HCT116 (cell line): ENCODE measurements at regions not wholly inside any gene's neighbourhood (a gene's known extent, or its start where the extent isn't known, plus 50 kb on each side); places are given as distances from the start of the nearest gene placed in this dataset.

Source experiments
- ATAC-seq: fragments of 200-7000 bp; cut with Tn5 transposase; 2 replicates; pipeline ENCODE4 v1.9.1; 2020; ENCODE audit warnings: mild to moderate bottlenecking, moderate library complexity
- BruUV-seq: library from RNA; stranded (reverse); fragments of 400-500 nt; replicated peaks from 2 replicates; lab custom pipeline; 2021; lab: Mats Ljungman, UMichigan
- CTCF ChIA-PET: fragments of 300-600 bp; sonication (Branson Sonifier 250); formaldehyde crosslinking; loops from one replicate; lab custom pipeline; 2021; ENCODE audit warnings: antibody characterized with exemption; lab: Charles Lee
- POLR2A ChIA-PET: fragments of 300-600, 350-600 bp; sonication (Branson Sonifier 250); formaldehyde crosslinking; loops from one replicate; lab custom pipeline; 2021; ENCODE audit warnings: antibody characterized with exemption; lab: Charles Lee
- RAD21 ChIA-PET, 2 experiments: fragments of 300-600 bp; sonication (Branson Sonifier 250); formaldehyde crosslinking; loops; one replicate each; lab custom pipeline; 2023; ENCODE audit warnings: low total read pairs in 2 of 2; ENCODE audit not compliant: uncharacterized antibody in 2 of 2, unreplicated experiment in 2 of 2, low non-redundant PET in 1 of 2; lab: Charles Lee
- DNase-seq: peaks from one replicate; pipeline ENCODE4 v3.0.0-alpha.2; 2010; ENCODE audit warnings: low read depth, low spot score
- H2AFZ ChIP-seq: fragments of 200-600 bp; shearing (Covaris generic), sonication (generic); 2 replicates; pipeline ENCODE4 v1.6.1; 2017; ENCODE audit warnings: low read depth, mixed run types, mixed read lengths, antibody characterized with exemption, low read length; ENCODE audit not compliant: poor library complexity, severe bottlenecking
- H3K27ac ChIP-seq: 2 replicates; pipeline ENCODE4 v1.5.1; 2012; ENCODE audit warnings: low read depth, low read length
- H3K27me3 ChIP-seq: fragments of 200-600 bp; sonication (generic); 2 replicates; pipeline ENCODE4 v1.6.1; 2016; ENCODE audit warnings: mixed run types, low read length, mixed read lengths; ENCODE audit not compliant: insufficient read depth
- H3K36me3 ChIP-seq, 2 experiments: fragments of 200-500 bp in 1 of 2; fragments of 200-600 bp in 1 of 2; sonication (Bioruptor generic) in 1 of 2; sonication (generic) in 1 of 2; 2 replicates each; pipeline versions ENCODE4 v1.5.1 to v1.6.1; 2014 to 2016; ENCODE audit warnings: low read length in 2 of 2, inconsistent platforms in 1 of 2, mixed read lengths in 1 of 2, mixed run types in 1 of 2; ENCODE audit not compliant: insufficient read depth in 2 of 2, control insufficient read depth in 1 of 2
- H3K4me1 ChIP-seq, 2 experiments: fragments of 200-600 bp in 1 of 2; sonication (generic) in 1 of 2; 2 replicates each; pipeline versions ENCODE4 v1.5.1 to v1.6.1; 2012 to 2017; ENCODE audit warnings: low read length in 2 of 2, inconsistent platforms in 1 of 2, mild to moderate bottlenecking in 1 of 2, mixed read lengths in 1 of 2, mixed run types in 1 of 2, moderate library complexity in 1 of 2; ENCODE audit not compliant: insufficient read depth in 2 of 2, control insufficient read depth in 1 of 2
- H3K4me2 ChIP-seq: fragments of 200-600 bp; sonication (generic); 2 replicates; pipeline ENCODE4 v1.6.1; 2017; ENCODE audit warnings: mixed run types, low read length, mixed read lengths
- H3K4me3 ChIP-seq, 2 experiments: fragments of 200-600 bp in 1 of 2; sonication (generic) in 1 of 2; replicated peaks in 1 of 2; 2 replicates each; pipeline ENCODE4 v1.5.1; 2011 to 2016; ENCODE audit warnings: low read length in 2 of 2, control low read depth in 1 of 2, low read depth in 1 of 2, mild to moderate bottlenecking in 1 of 2, mixed read lengths in 1 of 2, mixed run types in 1 of 2
- H3K79me2 ChIP-seq: fragments of 200-600 bp; sonication (generic); 2 replicates; pipeline ENCODE4 v1.6.1; 2017; ENCODE audit warnings: mild to moderate bottlenecking, mixed run types, low read length, moderate library complexity, mixed read lengths; ENCODE audit not compliant: insufficient read depth
- H3K9ac ChIP-seq: fragments of 200-600 bp; sonication (generic); 2 replicates; pipeline ENCODE4 v1.6.1; 2016; ENCODE audit warnings: low read length, mixed read lengths
- H3K9me2 ChIP-seq: fragments of 200-600 bp; sonication (generic), shearing (Covaris generic); 2 replicates; pipeline ENCODE4 v1.6.1; 2017; ENCODE audit warnings: mixed run types, mild to moderate bottlenecking, moderate library complexity; ENCODE audit not compliant: insufficient read depth
- H3K9me3 ChIP-seq, 2 experiments: fragments of 200-500 bp in 1 of 2; fragments of 200-600 bp in 1 of 2; sonication (Bioruptor generic) in 1 of 2; sonication (generic) in 1 of 2; 2 replicates each; pipeline ENCODE4 v1.6.1; 2014 to 2017; ENCODE audit warnings: low read length in 2 of 2, mixed read lengths in 2 of 2, inconsistent platforms in 1 of 2, low read depth in 1 of 2, mild to moderate bottlenecking in 1 of 2, mixed run types in 1 of 2, moderate library complexity in 1 of 2; ENCODE audit not compliant: control insufficient read depth in 1 of 2, insufficient read depth in 1 of 2
- H4K20me1 ChIP-seq: fragments of 200-600 bp; sonication (generic), shearing (Covaris generic); 2 replicates; pipeline ENCODE4 v1.6.1; 2017; ENCODE audit warnings: mixed run types, mild to moderate bottlenecking, moderate library complexity; ENCODE audit not compliant: insufficient read depth
- CTCF ChIP-seq, 3 experiments: fragments of 200-600 bp in 1 of 3; sonication (generic) in 1 of 3; IDR thresholded peaks in 2 of 3; conservative IDR thresholded peaks in 1 of 3; 2 replicates each; pipeline ENCODE4 v1.5.1; 2012 to 2017; ENCODE audit warnings: low read depth in 2 of 3, low read length in 2 of 3, antibody characterized with exemption in 1 of 3, borderline replicate concordance in 1 of 3, control low read depth in 1 of 3, mild to moderate bottlenecking in 1 of 3, mixed read lengths in 1 of 3, mixed run types in 1 of 3, moderate library complexity in 1 of 3; ENCODE audit not compliant: insufficient read depth in 1 of 3
- EZH2 ChIP-seq: fragments of 200-600 bp; sonication (generic); IDR thresholded peaks from 2 replicates; pipeline ENCODE4 v1.6.1; 2017; ENCODE audit warnings: antibody characterized with exemption, mixed run types
- FOSL1 ChIP-seq: IDR thresholded peaks from 2 replicates; pipeline ENCODE4 v1.6.1; 2012; ENCODE audit warnings: low read depth
- POLR2A ChIP-seq: IDR thresholded peaks from 2 replicates; pipeline ENCODE4 v1.7.0; 2011; ENCODE audit warnings: borderline replicate concordance; ENCODE audit not compliant: insufficient read depth, insufficient read length; ENCODE audit errors: extremely low read depth
- RAD21 ChIP-seq: IDR thresholded peaks from 2 replicates; pipeline ENCODE4 v1.6.1; 2012; ENCODE audit warnings: low read depth, mild to moderate bottlenecking
- REST ChIP-seq: IDR thresholded peaks from 2 replicates; pipeline ENCODE4 v1.6.1; 2012; ENCODE audit warnings: low read depth
- SIN3A ChIP-seq: IDR thresholded peaks from 2 replicates; pipeline ENCODE4 v1.6.1; 2012; ENCODE audit warnings: low read depth
- YY1 ChIP-seq: IDR thresholded peaks from 2 replicates; pipeline ENCODE4 v1.6.1; 2011; ENCODE audit warnings: low read length, low read depth, moderate library complexity, mild to moderate bottlenecking; ENCODE audit not compliant: insufficient replicate concordance; ENCODE audit errors: extremely low read depth
- ZFX ChIP-seq: fragments of 450-650 bp; IDR thresholded peaks from 2 replicates; pipeline ENCODE4 v1.6.1; 2017
- intact Hi-C: fragments of 100-400 bp; cut with micrococcal nuclease; formaldehyde crosslinking; loops from 2 replicates; pipeline ENCODE4 v1.10.0; 2022

- H3K4me1 ChIP-seq, result no peaks in the 10 kb centered on the region
- DNase-seq (no peak), ATAC-seq (no peak)
- ChIA-PET POLR2A (no interaction called here), RAD21 (no interaction called here), CTCF (no interaction called here)
- no peak overlapping the region for H3K4me2 ChIP-seq
- no TSS peak for BruUV-seq
- no peak overlapping the region for H3K27ac ChIP-seq
- intact Hi-C loops, result no loop called here
- TF ChIP-seq ZFX, result no peak
- no peak for TF ChIP-seq SIN3A
- TF ChIP-seq POLR2A, result no peak
- no peak for TF ChIP-seq FOSL1
- no peak for TF ChIP-seq EZH2
- TF ChIP-seq CTCF (IDR thresholded peaks at IDR 0.05 in 2 of 3, conservative IDR thresholded peaks at IDR 0.05 in 1 of 3; ENCODE audit: borderline replicate concordance in 1 of 3, insufficient read depth in 1 of 3, low read depth in 2 of 3, low read length in 2 of 3), result no peak
- no peak for TF ChIP-seq RAD21
- TF ChIP-seq YY1, result no peak
- no peak for TF ChIP-seq REST
- H4K20me1 ChIP-seq, result no peaks in the 10 kb centered on the region
- H2AFZ ChIP-seq, result no peak overlapping the region
- peaks cover 16 to 19% of the 10 kb centered on the region in 2 experiments; a peak in 2 of 4 replicates for H3K9me3 ChIP-seq
- no peaks in the 10 kb centered on the region for H3K27me3 ChIP-seq
- H3K36me3 ChIP-seq, result no peaks in the 10 kb centered on the region
- H3K4me3 ChIP-seq, result no peak overlapping the region
- H3K9ac ChIP-seq, result no peak overlapping the region
- H3K9me2 ChIP-seq, result no peaks in the 10 kb centered on the region
- no peaks in the 10 kb centered on the region for H3K79me2 ChIP-seq
These were observed 522.9 kb downstream of the CDH26 start for GRCh38 chr20:60480950-60481742.
